ENCODE measurements at regions not wholly inside any gene's neighbourhood (a gene's known extent, or its start where the extent isn't known, plus 50 kb on each side); places are given as distances from the start of the nearest gene placed in this dataset.

GRCh38 chr10:100618091-100618615, 82.4 kb downstream of the HIF1AN start:
- ChIA-PET POLR2A (ENCODE audit: low non-redundant PET) (no interaction called here), CTCF (interaction anchor here (0.6 kb wide), 1 partner anchor 672 kb away, joined by 3 read pairs; no protein-coding TSS in a partner anchor)
- no peak for TF ChIP-seq CTCF (conservative IDR thresholded peaks at IDR 0.05; ENCODE audit: low read depth)
- H3K27ac ChIP-seq: no peak overlapping the region
- no peak for DNase-seq (ENCODE audit: low spot score)

- POLR2A ChIA-PET (ENCODE audit: low non-redundant PET): no interaction called here
- no peak for TF ChIP-seq CTCF (conservative IDR thresholded peaks at IDR 0.05; ENCODE audit: low read depth)
- no peak for DNase-seq (ENCODE audit: low spot score)
- CTCF ChIA-PET: no interaction called here
- H3K27ac ChIP-seq: no peak overlapping the region
These were observed 83.0 kb downstream of the HIF1AN start for GRCh38 chr10:100618632-100619255.

GRCh38 chr10:100620087-100620835, 84.5 kb downstream of the HIF1AN start:
- DNase-seq (ENCODE audit: low spot score): no peak
- no peak overlapping the region for H3K27ac ChIP-seq
- CTCF ChIA-PET: no interaction called here
- no peak for TF ChIP-seq CTCF (conservative IDR thresholded peaks at IDR 0.05; ENCODE audit: low read depth)
- POLR2A ChIA-PET (ENCODE audit: low non-redundant PET): no interaction called here

GRCh38 chr10:100621360-100622205, 85.8 kb downstream of the HIF1AN start:
- H3K27ac ChIP-seq: no peak overlapping the region
- no peak for TF ChIP-seq CTCF (conservative IDR thresholded peaks at IDR 0.05; ENCODE audit: low read depth)
- no peak for DNase-seq (ENCODE audit: low spot score)
- ChIA-PET POLR2A (ENCODE audit: low non-redundant PET) (no interaction called here), CTCF (interaction anchor here (0.6 kb wide), 1 partner anchor 1001 kb away, joined by 4 read pairs; no protein-coding TSS in a partner anchor)

- CTCF ChIA-PET: interaction anchor here (0.7 kb wide), 1 partner anchor 236 kb away, joined by 5 read pairs; no protein-coding TSS in a partner anchor
- POLR2A ChIA-PET (ENCODE audit: low non-redundant PET): no interaction called here
- DNase-seq (ENCODE audit: low spot score): no peak
These were observed 87.2 kb downstream of the HIF1AN start for GRCh38 chr10:100622946-100623345.

More at GRCh38 chr10:100622946-100623345, 87.2 kb downstream of the HIF1AN start:
- no peak for TF ChIP-seq CTCF (conservative IDR thresholded peaks at IDR 0.05; ENCODE audit: low read depth)
- no peak overlapping the region for H3K27ac ChIP-seq

All from RWPE1 (cell line).